ENCODE measurements at regions not wholly inside any gene's neighbourhood (a gene's known extent, or its start where the extent isn't known, plus 50 kb on each side); places are given as distances from the start of the nearest gene placed in this dataset.

- ChIA-PET POLR2A (ENCODE audit: unreplicated experiment) (no interaction called here), CTCF (no interaction called here)
- no peak overlapping the region for H3K4me3 ChIP-seq
- no peak overlapping the region for H3K4me2 ChIP-seq
- H3K79me2 ChIP-seq (ENCODE audit: low read depth), result no peaks in the 10 kb centered on the region
- H3K36me3 ChIP-seq (ENCODE audit: low read depth), result no peaks in the 10 kb centered on the region
- BruUV-seq (replicated peaks), result no TSS peak
- H3F3A ChIP-seq (ENCODE audit: insufficient read depth, low read depth), result no peaks in the 10 kb centered on the region
- no peak overlapping the region for H3K27ac ChIP-seq
- H3K9me2 ChIP-seq (ENCODE audit: insufficient read depth), result no peaks in the 10 kb centered on the region
- H2AFZ ChIP-seq, result no peak overlapping the region
- H3K4me1 ChIP-seq (replicated peaks; ENCODE audit: insufficient read depth), result peaks cover 8% of the 10 kb centered on the region; the same call in 1 of the 2 replicates
- no peaks in the 10 kb centered on the region for H4K20me1 ChIP-seq (ENCODE audit: insufficient read depth)
- intact Hi-C loops (cut with micrococcal nuclease; ENCODE audit: unreplicated experiment), result no loop called here
- no peaks in the 10 kb centered on the region for H3K9me3 ChIP-seq (ENCODE audit: insufficient read depth, low read depth)
- H3K27me3 ChIP-seq (ENCODE audit: insufficient read depth, low read depth), result no peaks in the 10 kb centered on the region
- DNase-seq, result no peak
- TF ChIP-seq EZH2 (IDR thresholded peaks at IDR 0.05; ENCODE audit: low read depth), result no peak
- TF ChIP-seq CTCF (conservative IDR thresholded peaks at IDR 0.05), result no peak
Observed at GRCh38 chr1:78385744-78386462, 104.9 kb upstream of the PTGFR start.

GRCh38 chr1:78387201-78387600 is 103.6 kb upstream of the PTGFR start:
- Histone ChIP-seq H3K27ac (no peak overlapping the region), H3F3A (ENCODE audit: insufficient read depth, low read depth) (no peaks in the 10 kb centered on the region), H2AFZ (no peak overlapping the region), H3K4me3 (no peak overlapping the region), H3K4me2 (no peak overlapping the region), H3K4me1 (replicated peaks; ENCODE audit: insufficient read depth) (peaks cover 8% of the 10 kb centered on the region; the same call in 1 of the 2 replicates), H3K27me3 (ENCODE audit: insufficient read depth, low read depth) (no peaks in the 10 kb centered on the region), H3K9me3 (ENCODE audit: insufficient read depth, low read depth) (peaks cover 1% of the 10 kb centered on the region; the same call in 1 of the 2 replicates), H3K36me3 (ENCODE audit: low read depth) (no peaks in the 10 kb centered on the region), H4K20me1 (ENCODE audit: insufficient read depth) (no peaks in the 10 kb centered on the region), H3K9me2 (ENCODE audit: insufficient read depth) (no peaks in the 10 kb centered on the region), H3K79me2 (ENCODE audit: low read depth) (no peaks in the 10 kb centered on the region)
- no TSS peak for BruUV-seq (replicated peaks)
- TF ChIP-seq EZH2 (IDR thresholded peaks at IDR 0.05; ENCODE audit: low read depth) (no peak), CTCF (conservative IDR thresholded peaks at IDR 0.05) (no peak)
- intact Hi-C loops (cut with micrococcal nuclease; ENCODE audit: unreplicated experiment), result no loop called here
- ChIA-PET CTCF (no interaction called here), POLR2A (ENCODE audit: unreplicated experiment) (no interaction called here)
- DNase-seq, result no peak

- TF ChIP-seq CTCF (conservative IDR thresholded peaks at IDR 0.05) (no peak), EZH2 (IDR thresholded peaks at IDR 0.05; ENCODE audit: low read depth) (no peak)
- CTCF ChIA-PET, result no interaction called here
- POLR2A ChIA-PET (ENCODE audit: unreplicated experiment), result no interaction called here
- peaks cover 8% of the 10 kb centered on the region; the same call in 1 of the 2 replicates for H3K4me1 ChIP-seq (replicated peaks; ENCODE audit: insufficient read depth)
- H2AFZ ChIP-seq, result no peak overlapping the region
- intact Hi-C loops (cut with micrococcal nuclease; ENCODE audit: unreplicated experiment), result no loop called here
- no TSS peak for BruUV-seq (replicated peaks)
- no peaks in the 10 kb centered on the region for H3K27me3 ChIP-seq (ENCODE audit: insufficient read depth, low read depth)
- no peak overlapping the region for H3K27ac ChIP-seq
- no peak overlapping the region for H3K4me3 ChIP-seq
- peaks cover 4% of the 10 kb centered on the region; the same call in 1 of the 2 replicates for H3K9me3 ChIP-seq (ENCODE audit: insufficient read depth, low read depth)
- DNase-seq, result no peak
- no peaks in the 10 kb centered on the region for H3F3A ChIP-seq (ENCODE audit: insufficient read depth, low read depth)
- H4K20me1 ChIP-seq (ENCODE audit: insufficient read depth), result no peaks in the 10 kb centered on the region
- no peaks in the 10 kb centered on the region for H3K9me2 ChIP-seq (ENCODE audit: insufficient read depth)
- no peaks in the 10 kb centered on the region for H3K36me3 ChIP-seq (ENCODE audit: low read depth)
- no peak overlapping the region for H3K4me2 ChIP-seq
- H3K79me2 ChIP-seq (ENCODE audit: low read depth), result no peaks in the 10 kb centered on the region
Observed at GRCh38 chr1:78387871-78388270, 102.9 kb upstream of the PTGFR start.

All from PC-9 (cell line).